Endothelial cell of umbilical vein (primary cell): ENCODE measurements at regions not wholly inside any gene's neighbourhood (a gene's known extent, or its start where the extent isn't known, plus 50 kb on each side); places are given as distances from the start of the nearest gene placed in this dataset.

ENCODE experiments used
- MYC ChIP-seq: IDR thresholded peaks from one replicate; pipeline ENCODE4 v1.6.1; 2011; ENCODE audit warnings: mild to moderate bottlenecking, low read depth, low read length
- POLR2A ChIP-seq: IDR thresholded peaks from 2 replicates; pipeline ENCODE4 v1.6.1; 2012; ENCODE audit warnings: low read depth, mild to moderate bottlenecking, control low read depth, low read length
- TF ChIP-seq, protein P1 (sequence below), 2 donors: IDR thresholded peaks; 1 replicate in 1 of 2; 2 replicates in 1 of 2; pipeline ENCODE4 v1.5.1; 2011; ENCODE audit warnings: low read length in 2 of 2, mild to moderate bottlenecking in 2 of 2, moderate library complexity in 2 of 2, control low read depth in 1 of 2, inconsistent platforms in 1 of 2, low read depth in 1 of 2; ENCODE audit not compliant: insufficient read depth in 1 of 2; ENCODE audit errors: extremely low read depth in 1 of 2

GRCh38 chr7:92915348-92915747 lies 79.0 kb upstream of the CDK6 start:
- no peak for TF ChIP-seq MYC
- TF ChIP-seq, protein P1, sequence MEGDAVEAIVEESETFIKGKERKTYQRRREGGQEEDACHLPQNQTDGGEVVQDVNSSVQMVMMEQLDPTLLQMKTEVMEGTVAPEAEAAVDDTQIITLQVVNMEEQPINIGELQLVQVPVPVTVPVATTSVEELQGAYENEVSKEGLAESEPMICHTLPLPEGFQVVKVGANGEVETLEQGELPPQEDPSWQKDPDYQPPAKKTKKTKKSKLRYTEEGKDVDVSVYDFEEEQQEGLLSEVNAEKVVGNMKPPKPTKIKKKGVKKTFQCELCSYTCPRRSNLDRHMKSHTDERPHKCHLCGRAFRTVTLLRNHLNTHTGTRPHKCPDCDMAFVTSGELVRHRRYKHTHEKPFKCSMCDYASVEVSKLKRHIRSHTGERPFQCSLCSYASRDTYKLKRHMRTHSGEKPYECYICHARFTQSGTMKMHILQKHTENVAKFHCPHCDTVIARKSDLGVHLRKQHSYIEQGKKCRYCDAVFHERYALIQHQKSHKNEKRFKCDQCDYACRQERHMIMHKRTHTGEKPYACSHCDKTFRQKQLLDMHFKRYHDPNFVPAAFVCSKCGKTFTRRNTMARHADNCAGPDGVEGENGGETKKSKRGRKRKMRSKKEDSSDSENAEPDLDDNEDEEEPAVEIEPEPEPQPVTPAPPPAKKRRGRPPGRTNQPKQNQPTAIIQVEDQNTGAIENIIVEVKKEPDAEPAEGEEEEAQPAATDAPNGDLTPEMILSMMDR (IDR thresholded peaks at IDR 0.05; ENCODE audit: extremely low read depth in 1 of 2, insufficient read depth in 1 of 2, low read depth in 1 of 2, low read length in 2 of 2), result no peak
- TF ChIP-seq POLR2A, result no peak
